Pulmonary artery endothelial cell (primary cell): ENCODE measurements at regions not wholly inside any gene's neighbourhood (a gene's known extent, or its start where the extent isn't known, plus 50 kb on each side); places are given as distances from the start of the nearest gene placed in this dataset.

ENCODE experiments used
- DNase-seq: peaks from one replicate; pipeline ENCODE4 v3.0.0-alpha.2; 2011; ENCODE audit warnings: low read depth, low spot score

DNA sequence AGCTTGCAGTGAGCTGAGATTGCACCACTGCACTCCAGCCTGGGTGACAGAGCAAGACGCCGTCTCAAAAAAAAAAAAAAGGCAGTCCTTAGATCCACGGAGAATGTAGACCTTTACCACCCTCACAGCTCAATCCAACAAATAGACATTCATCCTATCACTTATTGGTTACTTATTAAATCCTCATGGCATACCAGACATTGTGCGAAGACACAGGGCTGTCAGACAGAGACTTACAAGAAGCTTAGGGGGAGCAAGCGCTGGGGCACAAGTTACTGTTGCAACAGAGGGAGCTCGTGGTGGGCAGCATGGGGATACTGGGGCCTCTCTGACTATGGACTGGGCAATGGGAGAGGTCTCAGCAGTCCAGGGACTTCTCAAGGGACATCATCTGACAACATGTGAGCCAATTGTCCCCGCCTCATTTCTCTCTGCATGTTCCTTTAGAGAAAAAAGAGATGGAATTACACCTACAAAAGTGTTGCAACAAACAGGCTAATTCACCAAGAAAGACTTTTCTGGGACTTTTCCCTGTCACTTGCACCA lies 82.8 kb upstream of the TNS3 start:
- no peak for DNase-seq

DNA sequence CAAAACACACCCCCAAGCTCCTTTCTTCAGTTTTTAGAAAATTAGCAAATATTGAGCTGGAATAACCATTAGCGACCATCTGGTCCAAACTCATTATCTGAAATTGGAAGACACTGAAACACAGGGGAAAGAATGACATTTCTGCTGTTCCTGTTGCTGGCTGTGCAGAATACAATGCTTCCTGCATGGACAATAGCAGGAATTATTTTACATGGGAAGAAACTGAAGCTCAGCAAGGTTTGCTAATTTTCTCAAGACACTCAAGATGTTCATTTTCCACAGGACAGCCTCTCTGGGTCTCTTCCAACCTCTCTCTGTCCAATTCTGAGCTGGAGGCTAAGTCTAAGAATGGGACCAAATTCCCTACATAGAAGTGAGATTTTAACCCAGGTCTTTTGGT lies 81.9 kb upstream of the TNS3 start:
- no peak for DNase-seq

GRCh38 chr7:47663213-47663612 lies 81.3 kb upstream of the TNS3 start:
- no peak for DNase-seq

- DNase-seq: no peak
Observed at GRCh38 chr7:47661051-47661714, 79.3 kb upstream of the TNS3 start.

DNA sequence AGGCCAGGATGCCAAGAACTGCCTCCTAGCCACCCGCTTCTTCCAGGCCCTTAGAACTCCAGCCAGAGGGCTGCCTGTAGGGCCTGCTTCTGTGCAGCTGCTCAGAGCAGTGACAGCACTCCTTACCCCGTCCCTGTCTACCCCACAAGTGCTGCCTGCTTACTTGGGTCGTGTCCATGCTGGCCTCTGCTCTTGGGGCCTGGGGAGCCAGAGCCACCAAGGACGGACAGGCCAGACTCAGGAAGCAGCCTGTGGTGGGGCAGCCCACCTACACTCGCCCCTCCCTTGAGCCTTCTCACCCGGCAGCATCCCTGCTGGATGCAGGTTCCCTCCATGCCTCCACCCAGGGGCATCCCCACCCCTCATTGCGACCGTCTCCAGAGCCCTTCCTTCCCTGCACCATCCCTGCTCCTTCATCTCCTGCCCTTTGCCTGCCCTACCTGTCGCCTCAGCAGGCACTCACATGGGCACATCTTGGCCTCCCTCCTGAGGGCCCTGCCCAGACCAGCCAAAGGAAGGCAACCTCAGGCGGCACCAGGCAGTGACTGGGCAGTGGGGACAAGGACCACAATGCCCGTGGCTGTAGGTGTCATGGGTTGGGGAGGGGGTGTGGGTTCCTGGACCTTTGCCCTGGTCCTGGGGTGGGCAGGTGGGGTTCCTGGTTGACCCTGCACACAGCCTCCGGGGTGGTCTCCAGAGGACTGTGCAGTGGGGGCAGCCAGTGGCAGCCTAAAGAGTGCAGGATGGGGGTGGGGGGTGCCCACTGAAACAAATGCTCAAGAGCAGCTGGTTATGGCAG lies 78.0 kb upstream of the TNS3 start:
- no peak for DNase-seq

DNA sequence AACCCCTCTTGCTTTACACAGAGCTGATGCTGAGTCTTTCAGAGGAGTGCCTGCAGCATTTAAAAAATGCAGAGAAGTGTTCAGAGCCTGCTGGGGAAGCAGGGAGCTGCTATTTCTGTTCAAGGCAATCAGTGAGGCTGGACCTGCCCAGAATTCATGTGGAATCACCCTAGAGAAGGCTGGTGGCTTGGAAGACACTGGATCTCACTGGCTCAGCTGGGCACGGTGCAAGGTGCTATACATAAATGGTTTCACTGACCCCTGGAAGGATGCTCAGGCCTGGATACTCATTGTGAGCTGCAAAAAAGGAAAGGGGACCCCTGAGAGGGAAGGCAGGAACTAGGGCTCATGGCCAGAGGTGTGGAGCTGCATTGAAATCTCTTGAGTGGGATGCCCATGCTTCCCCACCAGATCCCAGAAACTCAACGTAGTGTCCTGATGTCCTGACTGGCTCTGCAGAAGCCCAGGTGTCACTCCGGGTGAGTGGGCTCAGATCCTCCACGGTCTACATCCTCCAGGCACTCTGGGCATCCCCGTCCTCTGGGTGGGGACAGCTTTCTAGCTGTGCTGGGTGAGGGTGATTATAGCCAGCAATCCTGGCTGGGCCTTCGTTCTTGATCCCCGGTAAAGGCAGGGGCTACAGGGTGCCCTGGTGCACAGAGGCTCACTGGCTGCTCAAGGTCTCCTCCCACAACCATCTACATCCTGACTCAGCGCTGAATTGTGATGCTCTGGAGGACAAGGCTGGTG lies 77.2 kb upstream of the TNS3 start:
- no peak for DNase-seq

DNA sequence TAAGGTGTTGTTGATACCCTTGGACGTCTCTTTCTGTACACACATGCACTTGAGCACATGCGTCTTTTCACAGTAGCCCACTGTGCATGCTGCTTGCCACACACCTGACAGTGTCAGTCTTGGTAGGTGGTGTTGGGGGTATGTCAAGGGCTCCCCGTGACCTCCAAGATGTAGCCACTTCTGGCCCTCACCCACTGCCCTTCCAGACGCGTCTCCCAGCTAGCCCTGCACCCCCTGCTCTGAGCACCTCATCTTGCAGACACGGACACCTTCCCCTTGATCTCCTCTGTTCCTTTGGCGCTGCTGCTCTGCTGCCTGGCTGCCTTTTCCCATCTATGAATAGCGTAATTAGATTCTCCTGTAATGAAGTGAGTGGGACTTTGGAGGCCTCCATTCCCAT lies 75.2 kb upstream of the TNS3 start:
- DNase-seq: no peak

DNA sequence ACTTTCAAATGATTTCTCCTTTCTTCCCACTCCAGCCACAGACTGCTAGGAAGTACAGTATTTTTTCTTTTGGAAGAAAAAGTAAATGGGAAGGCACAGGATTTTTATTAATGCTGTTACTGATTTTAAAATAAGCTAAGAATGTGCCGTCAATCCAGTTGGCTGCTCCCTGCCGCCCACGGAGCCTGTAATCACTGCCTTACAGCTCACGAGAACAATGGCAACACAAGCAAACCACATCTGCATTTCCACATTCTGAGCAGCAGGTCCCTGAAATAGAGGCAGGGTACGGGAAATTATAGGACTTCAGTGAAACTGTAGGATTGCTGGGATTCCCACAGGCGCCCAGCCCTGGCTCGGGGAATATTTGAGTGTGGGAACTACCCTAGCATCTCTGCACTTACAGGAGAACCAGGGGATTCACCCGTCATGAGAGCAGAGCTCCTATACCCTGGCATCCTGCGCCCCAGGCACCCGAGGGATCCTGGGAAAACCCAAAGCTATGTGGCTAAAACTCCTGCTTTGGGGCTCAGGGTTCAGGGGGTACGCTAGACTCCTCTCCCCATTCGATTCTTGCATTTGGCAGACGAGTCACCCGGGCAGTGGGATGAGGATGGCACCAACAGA lies 72.9 kb upstream of the TNS3 start:
- DNase-seq: no peak

DNA sequence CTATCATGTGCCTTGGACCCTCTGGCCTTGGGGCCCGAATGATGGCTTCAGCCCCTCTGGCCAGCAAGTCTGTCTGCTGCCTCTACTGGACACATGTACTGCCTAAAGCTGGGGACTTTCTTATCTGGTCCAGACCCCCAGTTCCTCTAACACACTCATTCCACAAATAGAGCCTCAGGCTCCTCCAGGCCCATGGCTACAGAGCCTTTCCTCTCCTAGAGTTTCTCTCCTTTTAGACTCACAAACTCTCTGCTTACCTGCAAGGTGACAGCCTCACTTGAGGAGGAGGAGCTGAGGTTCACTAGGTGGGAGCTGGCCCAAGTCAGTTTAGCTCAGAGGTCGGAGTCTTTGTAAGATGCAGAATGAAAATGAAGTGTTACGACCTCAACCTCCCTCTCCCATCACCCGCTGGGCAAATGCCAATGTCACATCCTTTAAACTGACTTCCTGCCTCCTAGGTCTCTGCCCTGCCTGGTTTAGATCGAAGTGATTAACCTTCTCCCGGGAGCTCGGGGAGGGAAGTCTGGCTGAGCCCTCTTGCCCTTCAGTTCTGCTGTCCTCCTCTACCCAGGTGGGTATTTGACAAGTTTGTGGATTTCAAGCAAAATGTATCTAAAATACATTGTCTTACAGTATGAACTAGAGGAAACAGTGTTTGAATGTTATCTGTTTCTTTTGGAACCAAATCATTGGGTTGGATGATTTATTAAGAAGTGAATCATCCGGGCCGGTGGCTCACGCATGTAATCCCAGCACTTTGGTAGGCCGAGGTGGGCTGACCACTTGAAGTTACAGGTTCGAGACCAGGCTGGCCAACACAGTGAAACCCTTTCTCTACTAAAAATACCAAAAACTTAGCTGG lies 71.9 kb upstream of the TNS3 start:
- DNase-seq: peak; percentile 19

- no peak for DNase-seq
Observed at GRCh38 chr7:47652591-47652990, 70.7 kb upstream of the TNS3 start.

GRCh38 chr7:47651355-47652317 lies 69.7 kb upstream of the TNS3 start:
- DNase-seq: peak; percentile 11

DNA sequence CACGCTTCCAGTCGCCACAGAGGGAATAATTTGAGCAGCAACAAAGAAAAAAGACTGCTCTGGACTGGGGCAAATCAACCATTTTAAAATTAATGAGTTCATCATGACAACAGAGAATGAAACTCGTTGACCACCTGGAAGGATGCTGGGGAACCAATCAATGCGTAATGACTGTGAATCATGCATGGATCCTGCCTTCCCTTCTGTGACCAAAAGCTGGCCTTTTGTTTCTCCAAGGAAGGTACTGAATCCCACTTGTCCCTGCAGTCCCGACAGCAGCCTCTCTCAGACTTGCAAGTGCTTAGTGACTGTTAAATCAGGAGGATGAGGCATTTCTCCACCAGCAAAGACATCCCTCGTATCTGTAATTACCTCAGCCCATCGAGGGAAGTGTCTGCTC lies 68.0 kb upstream of the TNS3 start:
- no peak for DNase-seq

DNA sequence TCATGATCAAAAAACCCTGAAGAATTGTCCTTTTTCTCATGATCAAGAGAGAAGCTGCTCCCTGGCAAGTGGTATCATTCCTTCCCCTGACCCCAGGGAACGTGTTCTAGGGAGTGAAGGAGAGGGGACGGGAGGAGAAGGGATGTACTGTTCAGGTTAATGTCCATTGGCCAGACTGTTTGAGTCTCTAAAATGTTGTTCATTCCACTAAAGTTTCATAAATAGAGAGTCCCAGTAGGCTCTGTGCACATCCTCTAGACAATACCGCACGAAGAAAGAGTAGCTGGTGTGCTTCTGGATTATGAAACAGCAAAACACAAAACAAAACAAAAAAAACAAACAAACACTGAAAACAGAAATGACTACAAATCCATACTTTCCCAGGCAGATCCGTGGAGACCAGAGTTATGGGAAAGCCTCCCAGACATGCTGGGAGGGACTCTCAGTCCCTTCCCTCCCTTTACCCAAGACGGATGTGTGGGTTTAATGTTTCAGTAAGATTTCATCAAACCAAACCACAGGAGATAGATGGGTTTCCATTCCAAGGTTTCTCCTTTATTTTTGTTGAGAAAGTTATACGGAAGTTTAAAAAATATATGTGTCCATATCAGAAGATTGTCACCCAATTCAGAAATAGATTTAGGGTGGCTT lies 66.5 kb upstream of the TNS3 start:
- DNase-seq: no peak

DNA sequence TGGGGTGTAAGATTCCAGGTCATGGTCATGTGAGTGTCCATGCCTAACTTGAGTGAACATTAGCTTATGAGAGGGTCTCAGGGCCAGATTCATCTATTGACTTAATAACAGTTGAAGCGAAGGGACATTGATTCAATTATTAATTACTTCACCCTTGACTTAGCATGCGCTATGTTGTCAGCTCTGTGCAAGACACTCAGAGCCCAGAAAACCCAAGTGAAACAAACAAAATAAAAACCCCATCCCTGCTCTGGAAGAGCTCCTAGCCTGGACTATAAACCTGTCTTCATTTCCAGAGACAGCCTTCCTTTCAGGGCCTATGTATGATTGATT lies 66.0 kb upstream of the TNS3 start:
- DNase-seq: no peak

GRCh38 chr7:47647181-47647917 lies 65.4 kb upstream of the TNS3 start:
- no peak for DNase-seq

DNA sequence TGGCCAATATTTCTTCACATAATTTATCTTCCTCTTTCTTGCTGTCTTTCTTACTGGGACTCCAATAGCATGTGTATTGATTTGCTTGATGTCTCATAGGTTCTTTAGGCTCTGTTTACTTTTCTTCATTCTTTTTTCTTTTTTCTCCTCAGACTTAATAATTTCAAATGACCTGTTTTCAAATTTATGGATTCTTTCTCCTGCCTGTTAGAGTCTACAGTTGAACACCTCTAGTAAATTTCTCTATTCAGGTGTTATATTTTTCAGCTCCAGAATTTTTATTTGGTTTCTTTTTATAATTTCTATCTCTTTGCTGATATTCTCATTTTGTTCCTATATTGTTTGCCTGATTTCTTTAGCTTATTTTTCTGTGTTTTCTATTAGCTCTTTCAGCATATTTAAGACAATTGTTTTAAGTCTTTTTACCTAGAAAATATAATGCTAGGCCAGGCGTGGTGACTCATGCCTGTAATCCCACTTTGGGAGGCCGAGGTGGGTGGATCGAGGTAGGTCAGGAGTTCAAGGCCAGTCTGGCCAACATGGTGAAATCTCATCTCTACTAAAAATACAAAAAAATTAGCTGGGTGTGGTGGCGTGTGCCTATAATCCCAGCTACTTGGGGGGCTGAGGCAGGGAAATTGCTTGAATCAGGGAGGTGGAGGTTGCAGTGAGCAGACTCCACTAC lies 61.9 kb upstream of the TNS3 start:
- DNase-seq: no peak

DNA sequence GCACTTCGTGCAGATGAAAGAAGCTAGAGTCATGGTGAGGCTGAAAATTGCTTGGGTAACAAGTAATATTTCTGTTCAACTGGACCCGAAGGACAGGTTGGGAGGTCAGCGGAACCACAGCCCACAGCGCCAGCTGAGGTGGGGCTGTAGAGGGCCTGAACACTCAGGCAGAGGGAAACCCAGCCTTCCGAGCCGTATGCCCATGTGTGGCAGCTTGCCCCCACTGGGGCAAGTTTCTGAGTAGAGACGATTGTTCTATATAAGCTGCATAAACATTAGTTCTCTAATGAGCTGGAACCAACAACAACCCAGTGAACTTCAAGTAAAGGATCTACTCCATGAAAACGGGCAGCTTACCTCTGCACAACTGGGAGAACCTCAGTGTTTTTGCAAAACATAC lies 58.4 kb upstream of the TNS3 start:
- no peak for DNase-seq
